ENCODE measurements at regions not wholly inside any gene's neighbourhood (a gene's known extent, or its start where the extent isn't known, plus 50 kb on each side); places are given as distances from the start of the nearest gene placed in this dataset.

DNA sequence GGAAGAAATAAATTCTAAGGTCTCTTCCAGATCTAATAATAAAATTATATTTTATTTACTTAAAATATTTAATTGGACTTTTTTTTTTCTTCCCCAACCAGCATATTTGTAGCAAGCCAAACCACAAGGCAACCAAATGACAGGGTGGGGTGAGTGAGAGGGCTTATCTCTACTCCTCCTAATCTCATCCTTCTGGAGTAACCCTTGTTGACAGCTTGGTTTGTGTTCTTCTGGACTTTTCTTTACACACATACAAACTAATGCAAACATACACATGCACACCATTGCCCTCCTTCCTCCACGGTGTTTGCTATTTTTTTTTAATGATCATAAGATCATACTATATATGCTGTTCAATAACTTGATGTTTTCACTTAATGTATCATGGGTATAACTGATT is 383.1 kb downstream of the DLEU7 start:
- H4K20me1 ChIP-seq (ENCODE audit: insufficient read depth, low read length), result no peaks in the 10 kb centered on the region
- H3K36me3 ChIP-seq (ENCODE audit: insufficient read depth, low read length), result no peaks in the 10 kb centered on the region
- ATAC-seq (ENCODE audit: insufficient read depth, low read depth) (no peak), DNase-seq (no peak)
- H3K79me2 ChIP-seq (ENCODE audit: insufficient read depth, low read length), result no peaks in the 10 kb centered on the region
- no peaks in the 10 kb centered on the region for H3K4me1 ChIP-seq (ENCODE audit: insufficient read depth, low read length)
- no peak overlapping the region for H2AFZ ChIP-seq (ENCODE audit: low read depth, low read length)
- no peak overlapping the region for H3K27ac ChIP-seq (ENCODE audit: low read length)
- H3K4me2 ChIP-seq (ENCODE audit: insufficient read depth, low read length), result no peak overlapping the region
- H3K4me3 ChIP-seq (ENCODE audit: low read depth in 1 of 2, low read length in 2 of 2), result no peak overlapping the region
- TF ChIP-seq, protein P1, sequence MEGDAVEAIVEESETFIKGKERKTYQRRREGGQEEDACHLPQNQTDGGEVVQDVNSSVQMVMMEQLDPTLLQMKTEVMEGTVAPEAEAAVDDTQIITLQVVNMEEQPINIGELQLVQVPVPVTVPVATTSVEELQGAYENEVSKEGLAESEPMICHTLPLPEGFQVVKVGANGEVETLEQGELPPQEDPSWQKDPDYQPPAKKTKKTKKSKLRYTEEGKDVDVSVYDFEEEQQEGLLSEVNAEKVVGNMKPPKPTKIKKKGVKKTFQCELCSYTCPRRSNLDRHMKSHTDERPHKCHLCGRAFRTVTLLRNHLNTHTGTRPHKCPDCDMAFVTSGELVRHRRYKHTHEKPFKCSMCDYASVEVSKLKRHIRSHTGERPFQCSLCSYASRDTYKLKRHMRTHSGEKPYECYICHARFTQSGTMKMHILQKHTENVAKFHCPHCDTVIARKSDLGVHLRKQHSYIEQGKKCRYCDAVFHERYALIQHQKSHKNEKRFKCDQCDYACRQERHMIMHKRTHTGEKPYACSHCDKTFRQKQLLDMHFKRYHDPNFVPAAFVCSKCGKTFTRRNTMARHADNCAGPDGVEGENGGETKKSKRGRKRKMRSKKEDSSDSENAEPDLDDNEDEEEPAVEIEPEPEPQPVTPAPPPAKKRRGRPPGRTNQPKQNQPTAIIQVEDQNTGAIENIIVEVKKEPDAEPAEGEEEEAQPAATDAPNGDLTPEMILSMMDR (IDR thresholded peaks at IDR 0.05; ENCODE audit: borderline replicate concordance, extremely low read depth, low read length, poor library complexity, severe bottlenecking), result no peak
- no peak for TF ChIP-seq EZH2 (IDR thresholded peaks at IDR 0.05; ENCODE audit: borderline replicate concordance, low read depth, low read length, severe bottlenecking)
- no peaks in the 10 kb centered on the region for H3K9me3 ChIP-seq (ENCODE audit: insufficient read depth, low read length, severe bottlenecking)
- H3K9ac ChIP-seq (ENCODE audit: low read depth, low read length), result no peak overlapping the region
- H3K27me3 ChIP-seq (ENCODE audit: insufficient read depth, low read length, poor library complexity), result no peaks in the 10 kb centered on the region

DNA sequence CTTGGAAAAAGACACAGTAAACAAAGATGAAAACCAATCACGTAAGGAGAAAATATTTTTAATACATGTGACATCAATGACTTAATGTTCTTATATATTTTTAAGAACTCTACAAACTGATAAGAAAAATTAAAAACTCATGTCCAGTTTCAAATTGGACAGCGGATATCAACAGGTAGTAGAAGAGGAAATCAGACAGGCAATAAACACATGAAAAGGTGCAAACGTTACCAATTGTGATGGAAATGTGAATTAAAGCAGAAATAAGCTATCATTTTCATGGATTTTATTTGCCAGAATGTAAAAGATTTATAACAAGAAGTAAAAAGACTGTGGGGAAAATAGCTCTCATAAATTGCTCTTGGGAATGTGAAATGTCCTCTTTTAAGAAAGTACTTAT is 382.3 kb downstream of the DLEU7 start:
- DNase-seq, result no peak
- Histone ChIP-seq H3K9me3 (ENCODE audit: insufficient read depth, low read length, severe bottlenecking) (no peaks in the 10 kb centered on the region), H3K36me3 (ENCODE audit: insufficient read depth, low read length) (no peaks in the 10 kb centered on the region), H3K9ac (ENCODE audit: low read depth, low read length) (no peak overlapping the region), H3K27ac (ENCODE audit: low read length) (no peak overlapping the region), H3K79me2 (ENCODE audit: insufficient read depth, low read length) (no peaks in the 10 kb centered on the region), H4K20me1 (ENCODE audit: insufficient read depth, low read length) (no peaks in the 10 kb centered on the region), H3K4me3 (ENCODE audit: low read depth in 1 of 2, low read length in 2 of 2) (no peak overlapping the region), H3K4me2 (ENCODE audit: insufficient read depth, low read length) (no peak overlapping the region), H3K27me3 (ENCODE audit: insufficient read depth, low read length, poor library complexity) (no peaks in the 10 kb centered on the region), H2AFZ (ENCODE audit: low read depth, low read length) (no peak overlapping the region), H3K4me1 (ENCODE audit: insufficient read depth, low read length) (no peaks in the 10 kb centered on the region)
- TF ChIP-seq, protein P1 (IDR thresholded peaks at IDR 0.05; ENCODE audit: borderline replicate concordance, extremely low read depth, low read length, poor library complexity, severe bottlenecking), result no peak
- no peak for TF ChIP-seq EZH2 (IDR thresholded peaks at IDR 0.05; ENCODE audit: borderline replicate concordance, low read depth, low read length, severe bottlenecking)
- ATAC-seq (ENCODE audit: insufficient read depth, low read depth), result no peak

DNA sequence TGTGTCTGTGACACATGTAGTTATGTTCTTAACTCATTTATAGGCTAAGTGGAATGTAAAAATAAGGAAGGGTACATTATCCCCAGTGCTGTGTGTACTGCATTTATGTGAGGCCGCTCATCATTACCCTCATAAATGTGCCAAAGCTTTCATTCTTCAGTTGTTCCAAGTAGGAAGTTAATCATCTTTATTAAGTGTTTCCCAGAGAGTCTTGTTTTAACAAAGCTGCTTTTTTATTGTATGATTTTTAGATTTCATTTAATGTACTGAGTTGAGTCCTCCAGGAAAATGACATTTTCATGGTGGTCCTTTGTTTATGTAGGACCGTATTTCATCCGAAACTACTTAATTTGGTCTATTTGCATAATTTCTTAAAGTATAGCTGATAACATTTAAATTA is 379.8 kb downstream of the DLEU7 start:
- no peak overlapping the region for H3K4me3 ChIP-seq (ENCODE audit: low read depth in 1 of 2, low read length in 2 of 2)
- no peak overlapping the region for H3K27ac ChIP-seq (ENCODE audit: low read length)
- H3K36me3 ChIP-seq (ENCODE audit: insufficient read depth, low read length), result no peaks in the 10 kb centered on the region
- H3K4me1 ChIP-seq (ENCODE audit: insufficient read depth, low read length), result no peaks in the 10 kb centered on the region
- no peak overlapping the region for H3K9ac ChIP-seq (ENCODE audit: low read depth, low read length)
- no peak for DNase-seq
- ATAC-seq (ENCODE audit: insufficient read depth, low read depth), result no peak
- no peak overlapping the region for H3K4me2 ChIP-seq (ENCODE audit: insufficient read depth, low read length)
- H4K20me1 ChIP-seq (ENCODE audit: insufficient read depth, low read length), result no peaks in the 10 kb centered on the region
- TF ChIP-seq, protein P1 (IDR thresholded peaks at IDR 0.05; ENCODE audit: borderline replicate concordance, extremely low read depth, low read length, poor library complexity, severe bottlenecking), result no peak
- no peak for TF ChIP-seq EZH2 (IDR thresholded peaks at IDR 0.05; ENCODE audit: borderline replicate concordance, low read depth, low read length, severe bottlenecking)
- no peak overlapping the region for H2AFZ ChIP-seq (ENCODE audit: low read depth, low read length)
- no peaks in the 10 kb centered on the region for H3K9me3 ChIP-seq (ENCODE audit: insufficient read depth, low read length, severe bottlenecking)
- no peaks in the 10 kb centered on the region for H3K27me3 ChIP-seq (ENCODE audit: insufficient read depth, low read length, poor library complexity)
- H3K79me2 ChIP-seq (ENCODE audit: insufficient read depth, low read length), result no peaks in the 10 kb centered on the region
